HCT116 (cell line): ENCODE measurements at regions not wholly inside any gene's neighbourhood (a gene's known extent, or its start where the extent isn't known, plus 50 kb on each side); places are given as distances from the start of the nearest gene placed in this dataset.

ENCODE experiments used
- ATAC-seq: fragments of 200-7000 bp; cut with Tn5 transposase; 2 replicates; pipeline ENCODE4 v1.9.1; 2020; ENCODE audit warnings: mild to moderate bottlenecking, moderate library complexity
- BruUV-seq: library from RNA; stranded (reverse); fragments of 400-500 nt; replicated peaks from 2 replicates; lab custom pipeline; 2021; lab: Mats Ljungman, UMichigan
- CTCF ChIA-PET: fragments of 300-600 bp; sonication (Branson Sonifier 250); formaldehyde crosslinking; loops from one replicate; lab custom pipeline; 2021; ENCODE audit warnings: antibody characterized with exemption; lab: Charles Lee
- POLR2A ChIA-PET: fragments of 300-600, 350-600 bp; sonication (Branson Sonifier 250); formaldehyde crosslinking; loops from one replicate; lab custom pipeline; 2021; ENCODE audit warnings: antibody characterized with exemption; lab: Charles Lee
- RAD21 ChIA-PET, 2 experiments: fragments of 300-600 bp; sonication (Branson Sonifier 250); formaldehyde crosslinking; loops; one replicate each; lab custom pipeline; 2023; ENCODE audit warnings: low total read pairs in 2 of 2; ENCODE audit not compliant: uncharacterized antibody in 2 of 2, unreplicated experiment in 2 of 2, low non-redundant PET in 1 of 2; lab: Charles Lee
- DNase-seq: peaks from one replicate; pipeline ENCODE4 v3.0.0-alpha.2; 2010; ENCODE audit warnings: low read depth, low spot score
- H2AFZ ChIP-seq: fragments of 200-600 bp; shearing (Covaris generic), sonication (generic); 2 replicates; pipeline ENCODE4 v1.6.1; 2017; ENCODE audit warnings: low read depth, mixed run types, mixed read lengths, antibody characterized with exemption, low read length; ENCODE audit not compliant: poor library complexity, severe bottlenecking
- H3K27ac ChIP-seq: 2 replicates; pipeline ENCODE4 v1.5.1; 2012; ENCODE audit warnings: low read depth, low read length
- H3K27me3 ChIP-seq: fragments of 200-600 bp; sonication (generic); 2 replicates; pipeline ENCODE4 v1.6.1; 2016; ENCODE audit warnings: mixed run types, low read length, mixed read lengths; ENCODE audit not compliant: insufficient read depth
- H3K36me3 ChIP-seq, 2 experiments: fragments of 200-500 bp in 1 of 2; fragments of 200-600 bp in 1 of 2; sonication (Bioruptor generic) in 1 of 2; sonication (generic) in 1 of 2; 2 replicates each; pipeline versions ENCODE4 v1.5.1 to v1.6.1; 2014 to 2016; ENCODE audit warnings: low read length in 2 of 2, inconsistent platforms in 1 of 2, mixed read lengths in 1 of 2, mixed run types in 1 of 2; ENCODE audit not compliant: insufficient read depth in 2 of 2, control insufficient read depth in 1 of 2
- H3K4me1 ChIP-seq, 2 experiments: fragments of 200-600 bp in 1 of 2; sonication (generic) in 1 of 2; 2 replicates each; pipeline versions ENCODE4 v1.5.1 to v1.6.1; 2012 to 2017; ENCODE audit warnings: low read length in 2 of 2, inconsistent platforms in 1 of 2, mild to moderate bottlenecking in 1 of 2, mixed read lengths in 1 of 2, mixed run types in 1 of 2, moderate library complexity in 1 of 2; ENCODE audit not compliant: insufficient read depth in 2 of 2, control insufficient read depth in 1 of 2
- H3K4me2 ChIP-seq: fragments of 200-600 bp; sonication (generic); 2 replicates; pipeline ENCODE4 v1.6.1; 2017; ENCODE audit warnings: mixed run types, low read length, mixed read lengths
- H3K4me3 ChIP-seq, 2 experiments: fragments of 200-600 bp in 1 of 2; sonication (generic) in 1 of 2; replicated peaks in 1 of 2; 2 replicates each; pipeline ENCODE4 v1.5.1; 2011 to 2016; ENCODE audit warnings: low read length in 2 of 2, control low read depth in 1 of 2, low read depth in 1 of 2, mild to moderate bottlenecking in 1 of 2, mixed read lengths in 1 of 2, mixed run types in 1 of 2
- H3K79me2 ChIP-seq: fragments of 200-600 bp; sonication (generic); 2 replicates; pipeline ENCODE4 v1.6.1; 2017; ENCODE audit warnings: mild to moderate bottlenecking, mixed run types, low read length, moderate library complexity, mixed read lengths; ENCODE audit not compliant: insufficient read depth
- H3K9ac ChIP-seq: fragments of 200-600 bp; sonication (generic); 2 replicates; pipeline ENCODE4 v1.6.1; 2016; ENCODE audit warnings: low read length, mixed read lengths
- H3K9me2 ChIP-seq: fragments of 200-600 bp; sonication (generic), shearing (Covaris generic); 2 replicates; pipeline ENCODE4 v1.6.1; 2017; ENCODE audit warnings: mixed run types, mild to moderate bottlenecking, moderate library complexity; ENCODE audit not compliant: insufficient read depth
- H3K9me3 ChIP-seq, 2 experiments: fragments of 200-500 bp in 1 of 2; fragments of 200-600 bp in 1 of 2; sonication (Bioruptor generic) in 1 of 2; sonication (generic) in 1 of 2; 2 replicates each; pipeline ENCODE4 v1.6.1; 2014 to 2017; ENCODE audit warnings: low read length in 2 of 2, mixed read lengths in 2 of 2, inconsistent platforms in 1 of 2, low read depth in 1 of 2, mild to moderate bottlenecking in 1 of 2, mixed run types in 1 of 2, moderate library complexity in 1 of 2; ENCODE audit not compliant: control insufficient read depth in 1 of 2, insufficient read depth in 1 of 2
- H4K20me1 ChIP-seq: fragments of 200-600 bp; sonication (generic), shearing (Covaris generic); 2 replicates; pipeline ENCODE4 v1.6.1; 2017; ENCODE audit warnings: mixed run types, mild to moderate bottlenecking, moderate library complexity; ENCODE audit not compliant: insufficient read depth
- CEBPB ChIP-seq: IDR thresholded peaks from 2 replicates; pipeline ENCODE4 v1.6.1; 2012; ENCODE audit warnings: low read depth
- ELF1 ChIP-seq: IDR thresholded peaks from 2 replicates; pipeline ENCODE4 v1.6.1; 2012; ENCODE audit warnings: low read depth, borderline replicate concordance
- EZH2 ChIP-seq: fragments of 200-600 bp; sonication (generic); IDR thresholded peaks from 2 replicates; pipeline ENCODE4 v1.6.1; 2017; ENCODE audit warnings: antibody characterized with exemption, mixed run types
- FOSL1 ChIP-seq: IDR thresholded peaks from 2 replicates; pipeline ENCODE4 v1.6.1; 2012; ENCODE audit warnings: low read depth
- POLR2A ChIP-seq: IDR thresholded peaks from 2 replicates; pipeline ENCODE4 v1.7.0; 2011; ENCODE audit warnings: borderline replicate concordance; ENCODE audit not compliant: insufficient read depth, insufficient read length; ENCODE audit errors: extremely low read depth
- POLR2AphosphoS5 ChIP-seq: IDR thresholded peaks from 2 replicates; pipeline ENCODE4 v1.6.1; 2011; ENCODE audit warnings: mild to moderate bottlenecking, low read depth, low read length, moderate library complexity
- RAD21 ChIP-seq: IDR thresholded peaks from 2 replicates; pipeline ENCODE4 v1.6.1; 2012; ENCODE audit warnings: low read depth, mild to moderate bottlenecking
- SIN3A ChIP-seq: IDR thresholded peaks from 2 replicates; pipeline ENCODE4 v1.6.1; 2012; ENCODE audit warnings: low read depth
- SP1 ChIP-seq: IDR thresholded peaks from 2 replicates; pipeline ENCODE4 v1.6.1; 2012; ENCODE audit warnings: low read depth
- SRF ChIP-seq: IDR thresholded peaks from 2 replicates; pipeline ENCODE4 v1.6.1; 2012; ENCODE audit warnings: low read depth
- ZFX ChIP-seq: fragments of 450-650 bp; IDR thresholded peaks from 2 replicates; pipeline ENCODE4 v1.6.1; 2017
- ZNF274 ChIP-seq: fragments of 200-500 bp; sonication (Bioruptor generic); IDR thresholded peaks from 2 replicates; pipeline ENCODE4 v1.6.1; 2014; ENCODE audit warnings: mild to moderate bottlenecking, low read depth, low read length, inconsistent platforms
- intact Hi-C: fragments of 100-400 bp; cut with micrococcal nuclease; formaldehyde crosslinking; loops from 2 replicates; pipeline ENCODE4 v1.10.0; 2022
- TF ChIP-seq, protein P1 (sequence below): IDR thresholded peaks from 2 replicates; pipeline ENCODE4 v1.6.1; 2012
- TF ChIP-seq, protein P2 (sequence below): IDR thresholded peaks from 2 replicates; pipeline ENCODE4 v1.6.1; 2012
- TF ChIP-seq, protein P3 (sequence below): IDR thresholded peaks from 2 replicates; pipeline ENCODE4 v1.6.1; 2011; ENCODE audit warnings: mild to moderate bottlenecking, low read length, moderate library complexity; ENCODE audit not compliant: insufficient replicate concordance; ENCODE audit errors: extremely low read depth
- TF ChIP-seq, protein P4 (sequence below): IDR thresholded peaks from 2 replicates; pipeline ENCODE4 v1.6.1; 2012; ENCODE audit warnings: low read depth

DNA sequence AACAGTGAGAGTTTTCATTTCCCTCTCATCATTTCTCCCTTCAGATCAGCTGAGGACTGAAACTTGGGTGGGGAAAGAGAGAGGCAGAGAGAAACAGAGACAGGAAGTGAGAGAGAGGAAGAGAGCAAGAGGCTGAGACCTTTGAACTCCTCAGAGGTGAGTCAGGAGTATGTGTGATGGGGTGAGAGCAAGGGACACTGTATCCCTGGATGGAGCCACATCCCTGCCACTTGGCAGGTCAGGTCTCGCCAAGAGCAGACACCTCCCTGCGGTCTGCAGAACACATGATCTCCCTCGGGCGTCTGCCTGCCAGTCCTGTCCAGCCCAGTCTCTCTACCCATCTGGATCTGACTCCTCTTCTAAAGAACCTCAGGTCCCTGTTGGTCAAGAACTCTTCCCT is 62.7 kb upstream of the SYNDIG1 start:
- Histone ChIP-seq H3K9me2 (no peaks in the 10 kb centered on the region), H3K79me2 (no peaks in the 10 kb centered on the region), H3K27ac (no peak overlapping the region), H3K9ac (no peak overlapping the region), H3K36me3 (no peaks in the 10 kb centered on the region), H3K4me1 (no peaks in the 10 kb centered on the region), H2AFZ (no peak overlapping the region), H3K9me3 (0 out of 4 replicates have a peak, but pooled peaks cover 0 to 3% of the 10 kb centered on the region in 2 experiments), H3K4me2 (no peak overlapping the region), H4K20me1 (no peaks in the 10 kb centered on the region), H3K4me3 (no peak overlapping the region), H3K27me3 (no peaks in the 10 kb centered on the region)
- RAD21 ChIA-PET = no interaction called here
- DNase-seq = no peak
- no peak for TF ChIP-seq POLR2AphosphoS5
- TF ChIP-seq, protein P1, sequence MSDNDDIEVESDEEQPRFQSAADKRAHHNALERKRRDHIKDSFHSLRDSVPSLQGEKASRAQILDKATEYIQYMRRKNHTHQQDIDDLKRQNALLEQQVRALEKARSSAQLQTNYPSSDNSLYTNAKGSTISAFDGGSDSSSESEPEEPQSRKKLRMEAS = no peak
- TF ChIP-seq SRF = no peak
- TF ChIP-seq, protein P2, sequence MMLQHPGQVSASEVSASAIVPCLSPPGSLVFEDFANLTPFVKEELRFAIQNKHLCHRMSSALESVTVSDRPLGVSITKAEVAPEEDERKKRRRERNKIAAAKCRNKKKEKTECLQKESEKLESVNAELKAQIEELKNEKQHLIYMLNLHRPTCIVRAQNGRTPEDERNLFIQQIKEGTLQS = no peak
- no peak for TF ChIP-seq SP1
- no peak for TF ChIP-seq POLR2A
- TF ChIP-seq, protein P3, sequence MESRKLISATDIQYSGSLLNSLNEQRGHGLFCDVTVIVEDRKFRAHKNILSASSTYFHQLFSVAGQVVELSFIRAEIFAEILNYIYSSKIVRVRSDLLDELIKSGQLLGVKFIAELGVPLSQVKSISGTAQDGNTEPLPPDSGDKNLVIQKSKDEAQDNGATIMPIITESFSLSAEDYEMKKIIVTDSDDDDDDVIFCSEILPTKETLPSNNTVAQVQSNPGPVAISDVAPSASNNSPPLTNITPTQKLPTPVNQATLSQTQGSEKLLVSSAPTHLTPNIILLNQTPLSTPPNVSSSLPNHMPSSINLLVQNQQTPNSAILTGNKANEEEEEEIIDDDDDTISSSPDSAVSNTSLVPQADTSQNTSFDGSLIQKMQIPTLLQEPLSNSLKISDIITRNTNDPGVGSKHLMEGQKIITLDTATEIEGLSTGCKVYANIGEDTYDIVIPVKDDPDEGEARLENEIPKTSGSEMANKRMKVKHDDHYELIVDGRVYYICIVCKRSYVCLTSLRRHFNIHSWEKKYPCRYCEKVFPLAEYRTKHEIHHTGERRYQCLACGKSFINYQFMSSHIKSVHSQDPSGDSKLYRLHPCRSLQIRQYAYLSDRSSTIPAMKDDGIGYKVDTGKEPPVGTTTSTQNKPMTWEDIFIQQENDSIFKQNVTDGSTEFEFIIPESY = no peak
- no peak for TF ChIP-seq CEBPB
- no peak for TF ChIP-seq RAD21
- TF ChIP-seq, protein P4, sequence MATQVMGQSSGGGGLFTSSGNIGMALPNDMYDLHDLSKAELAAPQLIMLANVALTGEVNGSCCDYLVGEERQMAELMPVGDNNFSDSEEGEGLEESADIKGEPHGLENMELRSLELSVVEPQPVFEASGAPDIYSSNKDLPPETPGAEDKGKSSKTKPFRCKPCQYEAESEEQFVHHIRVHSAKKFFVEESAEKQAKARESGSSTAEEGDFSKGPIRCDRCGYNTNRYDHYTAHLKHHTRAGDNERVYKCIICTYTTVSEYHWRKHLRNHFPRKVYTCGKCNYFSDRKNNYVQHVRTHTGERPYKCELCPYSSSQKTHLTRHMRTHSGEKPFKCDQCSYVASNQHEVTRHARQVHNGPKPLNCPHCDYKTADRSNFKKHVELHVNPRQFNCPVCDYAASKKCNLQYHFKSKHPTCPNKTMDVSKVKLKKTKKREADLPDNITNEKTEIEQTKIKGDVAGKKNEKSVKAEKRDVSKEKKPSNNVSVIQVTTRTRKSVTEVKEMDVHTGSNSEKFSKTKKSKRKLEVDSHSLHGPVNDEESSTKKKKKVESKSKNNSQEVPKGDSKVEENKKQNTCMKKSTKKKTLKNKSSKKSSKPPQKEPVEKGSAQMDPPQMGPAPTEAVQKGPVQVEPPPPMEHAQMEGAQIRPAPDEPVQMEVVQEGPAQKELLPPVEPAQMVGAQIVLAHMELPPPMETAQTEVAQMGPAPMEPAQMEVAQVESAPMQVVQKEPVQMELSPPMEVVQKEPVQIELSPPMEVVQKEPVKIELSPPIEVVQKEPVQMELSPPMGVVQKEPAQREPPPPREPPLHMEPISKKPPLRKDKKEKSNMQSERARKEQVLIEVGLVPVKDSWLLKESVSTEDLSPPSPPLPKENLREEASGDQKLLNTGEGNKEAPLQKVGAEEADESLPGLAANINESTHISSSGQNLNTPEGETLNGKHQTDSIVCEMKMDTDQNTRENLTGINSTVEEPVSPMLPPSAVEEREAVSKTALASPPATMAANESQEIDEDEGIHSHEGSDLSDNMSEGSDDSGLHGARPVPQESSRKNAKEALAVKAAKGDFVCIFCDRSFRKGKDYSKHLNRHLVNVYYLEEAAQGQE = no peak
- no peak for TF ChIP-seq FOSL1
- no peak for TF ChIP-seq ZNF274
- no peak for TF ChIP-seq ZFX
- no peak for TF ChIP-seq SIN3A
- TF ChIP-seq ELF1 = no peak
- no peak for TF ChIP-seq EZH2
- POLR2A ChIA-PET = no interaction called here
- intact Hi-C loops = no loop called here
- ATAC-seq = no peak
- CTCF ChIA-PET = no interaction called here
- no TSS peak for BruUV-seq
